Cardiac fibroblast (primary cell): ENCODE measurements at regions not wholly inside any gene's neighbourhood (a gene's known extent, or its start where the extent isn't known, plus 50 kb on each side); places are given as distances from the start of the nearest gene placed in this dataset.

Experiments used
- DNase-seq, 2 donors: peaks; one replicate each; pipeline versions ENCODE4 v3.0.0 to v3.0.0-alpha.2; 2010; ENCODE audit warnings: low read depth in 2 of 2
- H3K4me3 ChIP-seq, 2 donors: replicated peaks in 1 of 2; 1 replicate in 1 of 2; 2 replicates in 1 of 2; pipeline ENCODE4 v1.5.1; 2011; ENCODE audit warnings: low read depth in 2 of 2, low read length in 2 of 2, mild to moderate bottlenecking in 2 of 2, moderate library complexity in 1 of 2
- TF ChIP-seq, protein P1 (sequence below): IDR thresholded peaks from one replicate; pipeline ENCODE4 v1.5.1; 2011; ENCODE audit warnings: low read depth, mild to moderate bottlenecking, low read length, inconsistent platforms

GRCh38 chr2:566379-567313 is 110.6 kb downstream of the TMEM18 start:
- no peak for DNase-seq
- TF ChIP-seq, protein P1, sequence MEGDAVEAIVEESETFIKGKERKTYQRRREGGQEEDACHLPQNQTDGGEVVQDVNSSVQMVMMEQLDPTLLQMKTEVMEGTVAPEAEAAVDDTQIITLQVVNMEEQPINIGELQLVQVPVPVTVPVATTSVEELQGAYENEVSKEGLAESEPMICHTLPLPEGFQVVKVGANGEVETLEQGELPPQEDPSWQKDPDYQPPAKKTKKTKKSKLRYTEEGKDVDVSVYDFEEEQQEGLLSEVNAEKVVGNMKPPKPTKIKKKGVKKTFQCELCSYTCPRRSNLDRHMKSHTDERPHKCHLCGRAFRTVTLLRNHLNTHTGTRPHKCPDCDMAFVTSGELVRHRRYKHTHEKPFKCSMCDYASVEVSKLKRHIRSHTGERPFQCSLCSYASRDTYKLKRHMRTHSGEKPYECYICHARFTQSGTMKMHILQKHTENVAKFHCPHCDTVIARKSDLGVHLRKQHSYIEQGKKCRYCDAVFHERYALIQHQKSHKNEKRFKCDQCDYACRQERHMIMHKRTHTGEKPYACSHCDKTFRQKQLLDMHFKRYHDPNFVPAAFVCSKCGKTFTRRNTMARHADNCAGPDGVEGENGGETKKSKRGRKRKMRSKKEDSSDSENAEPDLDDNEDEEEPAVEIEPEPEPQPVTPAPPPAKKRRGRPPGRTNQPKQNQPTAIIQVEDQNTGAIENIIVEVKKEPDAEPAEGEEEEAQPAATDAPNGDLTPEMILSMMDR: no peak
- no peak overlapping the region for H3K4me3 ChIP-seq

- TF ChIP-seq, protein P1: no peak
- DNase-seq: no peak
- H3K4me3 ChIP-seq: no peak overlapping the region
Measured at GRCh38 chr2:564471-565181, 112.6 kb downstream of the TMEM18 start.

- DNase-seq: no peak
- H3K4me3 ChIP-seq: no peak overlapping the region
- TF ChIP-seq, protein P1: no peak
Measured at GRCh38 chr2:563512-563911, 113.7 kb downstream of the TMEM18 start.

DNA sequence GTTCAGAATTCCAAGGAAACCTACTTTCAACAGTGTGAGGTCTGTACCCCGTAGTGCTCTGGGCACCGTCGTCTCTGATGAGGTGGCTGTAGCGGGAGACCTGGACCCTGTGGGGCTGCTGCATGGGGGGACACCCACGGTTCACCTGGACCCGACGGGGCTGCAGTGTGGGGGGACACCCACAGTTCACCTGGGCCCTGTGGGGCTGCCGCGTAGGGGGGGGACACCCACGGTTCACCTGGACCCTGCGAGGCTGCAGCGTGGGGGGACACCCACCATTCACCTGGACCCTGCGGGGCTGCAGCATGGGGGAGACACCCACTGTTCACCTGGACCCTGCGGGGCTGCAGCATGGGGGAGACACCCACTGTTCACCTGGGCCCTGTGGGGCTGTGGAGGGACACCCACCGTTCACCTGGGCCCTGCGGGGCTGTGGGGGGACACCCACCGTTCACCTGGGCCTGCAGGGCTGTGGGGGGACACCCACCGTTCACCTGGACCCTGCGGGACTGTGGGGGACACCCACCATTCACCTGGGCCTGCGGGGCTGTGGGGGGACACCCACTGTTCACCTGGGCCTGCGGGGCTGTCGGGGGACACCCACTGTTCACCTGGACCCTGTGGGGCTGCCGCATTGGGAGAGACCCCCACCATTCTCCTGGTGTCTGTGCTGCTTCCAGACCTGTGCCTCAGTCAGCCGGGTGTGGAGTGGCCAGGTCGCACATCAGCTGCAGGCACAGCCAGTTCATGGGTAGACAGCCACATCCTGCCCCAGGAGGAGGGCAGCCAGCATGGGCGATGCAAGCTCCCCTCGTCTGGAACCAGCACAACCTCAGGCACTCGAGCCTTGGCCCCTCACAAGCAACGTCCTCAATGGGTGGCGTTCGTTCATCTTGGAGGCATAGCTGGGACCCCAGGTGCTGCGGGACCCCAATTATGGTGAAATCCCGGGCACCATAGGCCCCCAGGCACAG is 114.5 kb downstream of the TMEM18 start:
- TF ChIP-seq, protein P1: no peak
- DNase-seq: no peak
- H3K4me3 ChIP-seq: no peak overlapping the region

- TF ChIP-seq, protein P1: no peak
- no peak overlapping the region for H3K4me3 ChIP-seq
- no peak for DNase-seq
Measured at GRCh38 chr2:558879-559278, 118.3 kb downstream of the TMEM18 start.

GRCh38 chr2:558302-558642 is 118.9 kb downstream of the TMEM18 start:
- TF ChIP-seq, protein P1: no peak
- no peak for DNase-seq
- H3K4me3 ChIP-seq: no peak overlapping the region
